CD14-positive monocyte (primary cell): ENCODE measurements at regions not wholly inside any gene's neighbourhood (a gene's known extent, or its start where the extent isn't known, plus 50 kb on each side); places are given as distances from the start of the nearest gene placed in this dataset.

Experiments
- DNase-seq, 3 donors: peaks; one replicate each; pipeline ENCODE4 v3.0.0-alpha.2; 2011 to 2022
- H2AFZ ChIP-seq: 2 replicates; pipeline ENCODE4 v1.6.0; 2012; ENCODE audit warnings: mild to moderate bottlenecking, low read depth, low read length, inconsistent platforms; ENCODE audit not compliant: insufficient read depth, poor library complexity, severe bottlenecking
- H3K27ac ChIP-seq, 2 donors: 1 replicate in 1 of 2; 2 replicates in 1 of 2; pipeline ENCODE4 v1.5.1; 2012 to 2013; ENCODE audit warnings: low read length in 2 of 2, control low read depth in 1 of 2, inconsistent platforms in 1 of 2, low read depth in 1 of 2, mild to moderate bottlenecking in 1 of 2
- H3K27me3 ChIP-seq, 2 donors: one replicate each; pipeline versions ENCODE4 v1.6.0 to v1.6.1; 2011 to 2013; ENCODE audit warnings: low read length in 2 of 2; ENCODE audit not compliant: control insufficient read depth in 2 of 2, insufficient read depth in 2 of 2
- H3K36me3 ChIP-seq, 2 donors: replicated peaks in 1 of 2; 1 replicate in 1 of 2; 2 replicates in 1 of 2; pipeline versions ENCODE4 v1.5.1 to v1.6.1; 2012 to 2013; ENCODE audit warnings: low read length in 2 of 2, control low read depth in 1 of 2, inconsistent platforms in 1 of 2, mild to moderate bottlenecking in 1 of 2; ENCODE audit not compliant: insufficient read depth in 2 of 2, control insufficient read depth in 1 of 2
- H3K4me1 ChIP-seq, 2 donors: 1 replicate in 1 of 2; 2 replicates in 1 of 2; pipeline versions ENCODE4 v1.5.1 to v1.6.1; 2012 to 2013; ENCODE audit warnings: low read length in 2 of 2, control low read depth in 1 of 2, inconsistent platforms in 1 of 2, mild to moderate bottlenecking in 1 of 2, moderate library complexity in 1 of 2; ENCODE audit not compliant: insufficient read depth in 2 of 2, control insufficient read depth in 1 of 2
- H3K4me2 ChIP-seq: replicated peaks from 2 replicates; pipeline ENCODE3; 2012; ENCODE audit warnings: low read length, moderate library complexity, mild to moderate bottlenecking; ENCODE audit not compliant: poor library complexity, severe bottlenecking; ENCODE audit errors: extremely low read depth
- H3K4me3 ChIP-seq, 3 experiments: fragments of 200-600 bp in 1 of 3; sonication (generic) in 1 of 3; replicated peaks in 1 of 3; 1 replicate in 2 of 3; 2 replicates in 1 of 3; pipeline ENCODE4 v1.5.1; 2011 to 2013; ENCODE audit warnings: low read length in 3 of 3, mild to moderate bottlenecking in 3 of 3, control low read depth in 2 of 3, low read depth in 2 of 3, inconsistent platforms in 1 of 3, moderate library complexity in 1 of 3
- H3K79me2 ChIP-seq: 2 replicates; pipeline ENCODE4 v1.6.0; 2012; ENCODE audit warnings: mild to moderate bottlenecking, control low read depth, inconsistent platforms, low read length, moderate library complexity; ENCODE audit not compliant: insufficient read depth
- H3K9ac ChIP-seq: 2 replicates; pipeline ENCODE4 v1.6.0; 2017; ENCODE audit warnings: low read length, mild to moderate bottlenecking; ENCODE audit not compliant: insufficient read depth, poor library complexity, severe bottlenecking
- H3K9me3 ChIP-seq, 2 donors: replicated peaks in 1 of 2; 1 replicate in 1 of 2; 2 replicates in 1 of 2; pipeline versions ENCODE4 v1.5.1 to v1.6.1; 2012 to 2013; ENCODE audit warnings: low read length in 2 of 2, control low read depth in 1 of 2; ENCODE audit not compliant: control insufficient read depth in 1 of 2, insufficient read depth in 1 of 2
- H4K20me1 ChIP-seq: 2 replicates; pipeline ENCODE4 v1.6.0; 2012; ENCODE audit warnings: mild to moderate bottlenecking, low read length, control low read depth, moderate library complexity; ENCODE audit not compliant: insufficient read depth
- H3K27ac Mint-ChIP-seq, 7 donors: one replicate each; pipeline ENCODE4 v1.8.0; 2020; ENCODE audit warnings: mild to moderate bottlenecking in 7 of 7, mixed read lengths in 7 of 7, moderate library complexity in 6 of 7, inconsistent platforms in 2 of 7
- H3K27me3 Mint-ChIP-seq, 3 donors: one replicate each; pipeline ENCODE4 v1.8.0; 2021 to 2022; ENCODE audit warnings: low read depth in 3 of 3, mild to moderate bottlenecking in 3 of 3, mixed read lengths in 3 of 3, moderate library complexity in 3 of 3, inconsistent platforms in 1 of 3
- H3K36me3 Mint-ChIP-seq, 2 donors: one replicate each; pipeline ENCODE4 v1.8.0; 2020; ENCODE audit warnings: mixed read lengths in 2 of 2, inconsistent platforms in 1 of 2, mild to moderate bottlenecking in 1 of 2
- H3K4me1 Mint-ChIP-seq: one replicate; pipeline ENCODE4 v1.8.0; 2020; ENCODE audit warnings: mild to moderate bottlenecking, mixed read lengths
- H3K4me3 Mint-ChIP-seq, 2 donors: one replicate each; pipeline ENCODE4 v1.8.0; 2020; ENCODE audit warnings: mild to moderate bottlenecking in 2 of 2, mixed read lengths in 2 of 2, moderate library complexity in 1 of 2
- H3K9me3 Mint-ChIP-seq, 7 donors: one replicate each; pipeline ENCODE4 v1.8.0; 2020 to 2022; ENCODE audit warnings: mixed read lengths in 7 of 7, mild to moderate bottlenecking in 6 of 7, moderate library complexity in 6 of 7, inconsistent platforms in 2 of 7
- CTCF ChIP-seq: fragments of 200-600 bp; IDR thresholded peaks from one replicate; pipeline ENCODE4 v1.8.0; 2022; ENCODE audit warnings: antibody characterized with exemption, mild to moderate bottlenecking
- WGBS: methylation state at CpG from one replicate; pipeline ENCODE4 v1.1.5; 2013; ENCODE audit warnings: missing lambda C conversion rate; ENCODE audit not compliant: insufficient coverage; 5-methylcytosine and 5-hydroxymethylcytosine counted together
- intact Hi-C, 2 donors: fragments of 100-400 bp; cut with micrococcal nuclease; formaldehyde crosslinking; loops; one replicate each; pipeline versions ENCODE4 v1.15.0 to v1.15.1; 2023

- no peak overlapping the region for H3K27ac Mint-ChIP-seq
- intact Hi-C loops: no loop called here
- 93% methylated on average over 12 of the region's 19 CpGs for WGBS
- Histone ChIP-seq H3K4me2 (no peak overlapping the region), H3K27ac (no peak overlapping the region), H3K79me2 (no peaks in the 10 kb centered on the region), H2AFZ (no peak overlapping the region), H3K27me3 (no peaks in the 10 kb centered on the region), H3K36me3 (no peaks in the 10 kb centered on the region), H4K20me1 (no peaks in the 10 kb centered on the region), H3K9me3 (no peaks in the 10 kb centered on the region), H3K9ac (no peak overlapping the region), H3K4me3 (no peak overlapping the region), H3K4me1 (no peaks in the 10 kb centered on the region)
- H3K4me3 Mint-ChIP-seq: no peak overlapping the region
- peaks cover 0 to 4% (median 2%) of the 10 kb centered on the region in 7 donors for H3K9me3 Mint-ChIP-seq
- H3K27me3 Mint-ChIP-seq: peaks cover 2 to 3% (median 2%) of the 10 kb centered on the region in 3 donors
- no peak for TF ChIP-seq CTCF
- no peak for DNase-seq
- no peaks in the 10 kb centered on the region for H3K36me3 Mint-ChIP-seq
- H3K4me1 Mint-ChIP-seq: no peaks in the 10 kb centered on the region
Measured at GRCh38 chr4:128635141-128635954, 174.2 kb upstream of the JADE1 start.

GRCh38 chr4:128633067-128633466 lies 176.4 kb upstream of the JADE1 start:
- H3K9me3 Mint-ChIP-seq: peaks cover 0 to 3% (median 2%) of the 10 kb centered on the region in 7 donors
- no peaks in the 10 kb centered on the region for H3K79me2 ChIP-seq
- H3K4me2 ChIP-seq: no peak overlapping the region
- H3K4me1 ChIP-seq: no peaks in the 10 kb centered on the region
- no peaks in the 10 kb centered on the region for H3K9me3 ChIP-seq
- peaks cover 2 to 12% (median 6%) of the 10 kb centered on the region in 3 donors for H3K27me3 Mint-ChIP-seq
- no peak overlapping the region for H3K4me3 Mint-ChIP-seq
- no peak for DNase-seq
- TF ChIP-seq CTCF: no peak
- no peak overlapping the region for H3K9ac ChIP-seq
- H4K20me1 ChIP-seq: no peaks in the 10 kb centered on the region
- WGBS: no CpG with 5 or more reads among the region's 1 CpG
- no peaks in the 10 kb centered on the region for H3K36me3 Mint-ChIP-seq
- H3K4me1 Mint-ChIP-seq: no peaks in the 10 kb centered on the region
- H2AFZ ChIP-seq: no peak overlapping the region
- H3K27me3 ChIP-seq: no peaks in the 10 kb centered on the region
- H3K4me3 ChIP-seq: no peak overlapping the region
- H3K36me3 ChIP-seq: no peaks in the 10 kb centered on the region
- no peak overlapping the region for H3K27ac Mint-ChIP-seq
- no peak overlapping the region for H3K27ac ChIP-seq
- intact Hi-C loops: no loop called here
